GM18870 (cell line): ENCODE measurements at regions not wholly inside any gene's neighbourhood (a gene's known extent, or its start where the extent isn't known, plus 50 kb on each side); places are given as distances from the start of the nearest gene placed in this dataset.

Experiments used
- ATAC-seq: cut with Tn5 transposase; IDR thresholded peaks from one replicate; pipeline ENCODE4 v1.9.1; 2021; ENCODE audit warnings: moderate library complexity; ENCODE audit not compliant: unreplicated experiment

GRCh38 chr6:139431602-139431956, 57.1 kb upstream of the CITED2 start:
- ATAC-seq, result no peak

GRCh38 chr6:139430899-139431601, 56.6 kb upstream of the CITED2 start:
- no peak for ATAC-seq

GRCh38 chr6:139429580-139430145, 55.2 kb upstream of the CITED2 start:
- no peak for ATAC-seq

- ATAC-seq, result no peak
These were observed 52.8 kb upstream of the CITED2 start for GRCh38 chr6:139427199-139427598.

GRCh38 chr6:139426795-139427194, 52.3 kb upstream of the CITED2 start:
- no peak for ATAC-seq

GRCh38 chr6:139425780-139426179, 51.3 kb upstream of the CITED2 start:
- no peak for ATAC-seq

GRCh38 chr6:139423971-139424667, 49.7 kb upstream of the CITED2 start:
- ATAC-seq, result no peak
